ENCODE measurements at regions not wholly inside any gene's neighbourhood (a gene's known extent, or its start where the extent isn't known, plus 50 kb on each side); places are given as distances from the start of the nearest gene placed in this dataset.

DNA sequence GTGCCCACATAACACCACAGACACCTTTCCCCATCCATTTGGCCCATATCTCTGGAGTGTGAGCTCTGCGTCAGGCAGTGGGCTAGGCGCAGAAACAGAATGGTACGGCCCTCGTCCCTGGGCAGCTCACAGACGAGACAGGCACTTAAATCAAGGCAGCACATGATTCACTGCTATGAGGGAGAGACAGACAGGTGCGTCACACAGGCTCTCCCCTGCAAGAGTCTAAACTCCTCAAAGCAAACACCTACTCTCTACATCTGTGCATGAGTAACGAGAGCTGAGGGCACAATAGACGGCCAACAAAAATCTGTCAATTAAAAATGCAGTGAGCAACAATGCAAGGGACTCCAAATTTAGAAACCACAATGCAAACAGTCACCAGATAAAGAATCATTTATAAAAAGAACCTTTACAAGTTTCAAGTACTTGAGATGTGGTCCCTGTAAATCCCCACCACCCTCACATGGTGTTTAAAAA, 348.9 kb downstream of the UQCRFS1 start:
- H3K9me3 ChIP-seq (ENCODE audit: control insufficient read depth, low read length): no peaks in the 10 kb centered on the region
- H3K9ac ChIP-seq (ENCODE audit: low read length): no peak overlapping the region
- H3K27me3 ChIP-seq (replicated peaks; ENCODE audit: control insufficient read depth, insufficient read depth, low read length): peaks cover 19% of the 10 kb centered on the region
- no peak overlapping the region for H3K4me3 ChIP-seq (ENCODE audit: low read length)
- no peak for DNase-seq (ENCODE audit: low read depth)
- no peaks in the 10 kb centered on the region for H3K36me3 ChIP-seq (ENCODE audit: control insufficient read depth, insufficient read depth, low read length, severe bottlenecking)
- no peaks in the 10 kb centered on the region for H3K4me1 ChIP-seq (ENCODE audit: control insufficient read depth, insufficient read depth, low read length)

DNA sequence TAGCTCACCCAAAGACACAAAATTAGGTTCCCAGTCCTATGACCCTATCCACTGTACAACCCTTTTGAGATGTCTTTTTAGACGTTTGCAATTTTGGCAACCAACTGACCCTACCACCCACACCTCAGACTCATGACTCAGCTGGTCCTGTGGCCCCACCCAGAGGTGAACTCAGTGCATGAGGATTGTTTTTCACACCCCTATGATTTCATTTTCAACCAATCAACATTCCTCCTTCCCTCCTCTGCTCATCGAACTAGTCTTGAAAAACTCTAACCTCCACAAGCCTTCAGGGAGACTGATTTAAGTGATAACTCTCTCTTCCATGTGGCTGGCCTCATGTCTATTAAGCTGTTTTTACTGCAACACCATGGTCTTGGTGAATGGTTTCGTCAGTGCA, 350.7 kb downstream of the UQCRFS1 start:
- Histone ChIP-seq H3K4me1 (ENCODE audit: control insufficient read depth, insufficient read depth, low read length) (no peaks in the 10 kb centered on the region), H3K9ac (ENCODE audit: low read length) (no peak overlapping the region), H3K36me3 (ENCODE audit: control insufficient read depth, insufficient read depth, low read length, severe bottlenecking) (no peaks in the 10 kb centered on the region), H3K4me3 (ENCODE audit: low read length) (no peak overlapping the region), H3K9me3 (ENCODE audit: control insufficient read depth, low read length) (no peaks in the 10 kb centered on the region), H3K27me3 (replicated peaks; ENCODE audit: control insufficient read depth, insufficient read depth, low read length) (peaks cover 21% of the 10 kb centered on the region)
- no peak for DNase-seq (ENCODE audit: low read depth)

DNA sequence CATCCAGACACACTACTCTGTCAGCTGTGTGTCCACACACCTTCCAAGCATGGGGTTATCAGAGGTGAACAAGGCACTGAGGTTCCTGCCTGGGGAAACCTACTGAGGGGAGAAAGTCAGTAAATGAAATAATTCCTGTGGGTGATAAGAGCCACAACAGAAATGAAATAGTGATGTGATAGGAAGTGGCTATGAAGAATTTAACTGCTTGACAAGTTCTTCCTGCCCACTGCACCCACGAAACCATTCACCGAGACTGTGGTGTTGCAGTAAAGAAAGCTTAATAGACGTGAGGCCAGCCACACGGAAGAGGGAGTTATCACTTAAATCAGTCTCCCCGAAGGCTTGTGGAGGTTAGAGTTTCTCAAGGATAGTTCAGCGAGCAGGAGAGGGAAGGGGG, 353.1 kb downstream of the UQCRFS1 start:
- H3K36me3 ChIP-seq (ENCODE audit: control insufficient read depth, insufficient read depth, low read length, severe bottlenecking): no peaks in the 10 kb centered on the region
- peaks cover 11% of the 10 kb centered on the region for H3K27me3 ChIP-seq (replicated peaks; ENCODE audit: control insufficient read depth, insufficient read depth, low read length)

GRCh38 chr19:28858933-28859332, 354.0 kb downstream of the UQCRFS1 start:
- H3K27me3 ChIP-seq (replicated peaks; ENCODE audit: control insufficient read depth, insufficient read depth, low read length): peaks cover 11% of the 10 kb centered on the region
- no peak overlapping the region for H3K9ac ChIP-seq (ENCODE audit: low read length)
- H3K4me1 ChIP-seq (ENCODE audit: control insufficient read depth, insufficient read depth, low read length): no peaks in the 10 kb centered on the region
- no peak overlapping the region for H3K4me3 ChIP-seq (ENCODE audit: low read length)
- H3K9me3 ChIP-seq (ENCODE audit: control insufficient read depth, low read length): no peaks in the 10 kb centered on the region
- no peaks in the 10 kb centered on the region for H3K36me3 ChIP-seq (ENCODE audit: control insufficient read depth, insufficient read depth, low read length, severe bottlenecking)
- no peak for DNase-seq (ENCODE audit: low read depth)

More for the DNA sequence above, 353.1 kb downstream of the UQCRFS1 start:
- Histone ChIP-seq H3K9me3 (ENCODE audit: control insufficient read depth, low read length) (no peaks in the 10 kb centered on the region), H3K4me3 (ENCODE audit: low read length) (no peak overlapping the region), H3K9ac (ENCODE audit: low read length) (no peak overlapping the region), H3K4me1 (ENCODE audit: control insufficient read depth, insufficient read depth, low read length) (no peaks in the 10 kb centered on the region)
- DNase-seq (ENCODE audit: low read depth): no peak

DNA sequence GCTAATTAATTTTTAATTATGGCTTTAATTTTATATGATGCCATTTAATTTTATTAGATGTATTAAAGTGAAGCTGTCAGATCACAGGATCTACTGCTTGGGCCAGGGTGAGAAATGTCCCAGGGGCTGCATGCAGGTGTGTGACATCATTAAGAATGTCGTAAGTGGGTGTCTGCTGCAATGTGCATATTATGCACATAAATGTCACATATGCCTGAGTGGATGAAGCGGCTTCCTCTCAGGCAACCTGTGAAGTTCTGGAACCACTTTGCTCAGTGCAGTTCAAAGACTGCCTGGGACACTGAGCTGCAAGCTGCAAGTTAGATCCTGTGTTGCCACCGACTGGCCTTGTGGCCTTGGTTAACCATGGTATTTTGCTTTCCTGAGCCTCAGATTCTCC, 355.0 kb downstream of the UQCRFS1 start:
- Histone ChIP-seq H3K9ac (ENCODE audit: low read length) (no peak overlapping the region), H3K4me3 (ENCODE audit: low read length) (no peak overlapping the region), H3K9me3 (ENCODE audit: control insufficient read depth, low read length) (no peaks in the 10 kb centered on the region), H3K36me3 (ENCODE audit: control insufficient read depth, insufficient read depth, low read length, severe bottlenecking) (no peaks in the 10 kb centered on the region), H3K4me1 (ENCODE audit: control insufficient read depth, insufficient read depth, low read length) (no peaks in the 10 kb centered on the region), H3K27me3 (replicated peaks; ENCODE audit: control insufficient read depth, insufficient read depth, low read length) (peaks cover 11% of the 10 kb centered on the region)
- no peak for DNase-seq (ENCODE audit: low read depth)

GRCh38 chr19:28855216-28855615, 357.7 kb downstream of the UQCRFS1 start:
- no peaks in the 10 kb centered on the region for H3K4me1 ChIP-seq (ENCODE audit: control insufficient read depth, insufficient read depth, low read length)
- H3K9ac ChIP-seq (ENCODE audit: low read length): no peak overlapping the region
- no peaks in the 10 kb centered on the region for H3K9me3 ChIP-seq (ENCODE audit: control insufficient read depth, low read length)
- H3K27me3 ChIP-seq (replicated peaks; ENCODE audit: control insufficient read depth, insufficient read depth, low read length): peaks cover 19% of the 10 kb centered on the region
- no peaks in the 10 kb centered on the region for H3K36me3 ChIP-seq (ENCODE audit: control insufficient read depth, insufficient read depth, low read length, severe bottlenecking)
- no peak for DNase-seq (ENCODE audit: low read depth)
- no peak overlapping the region for H3K4me3 ChIP-seq (ENCODE audit: low read length)

DNA sequence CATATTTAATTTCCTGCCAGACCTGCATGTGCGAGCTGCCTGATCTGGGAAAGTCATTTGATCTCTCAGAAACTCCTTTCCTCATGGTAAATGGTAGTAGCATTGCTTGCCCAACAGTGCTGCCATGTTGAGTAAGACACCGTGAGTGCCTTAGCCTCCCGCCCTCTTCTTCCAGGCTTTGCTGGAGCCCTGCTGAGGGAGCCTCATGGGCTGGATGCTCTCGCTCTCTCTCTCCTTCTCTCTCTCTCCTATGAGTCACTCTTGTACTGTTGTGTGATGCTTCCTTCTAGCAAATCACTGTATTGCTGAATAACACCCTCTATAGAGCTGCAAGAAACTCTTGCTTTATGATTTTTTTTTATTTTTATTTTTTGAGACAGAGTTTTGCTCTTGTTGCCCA, 365.5 kb downstream of the UQCRFS1 start:
- H3K36me3 ChIP-seq (ENCODE audit: control insufficient read depth, insufficient read depth, low read length, severe bottlenecking): no peaks in the 10 kb centered on the region
- H3K27me3 ChIP-seq (replicated peaks; ENCODE audit: control insufficient read depth, insufficient read depth, low read length): peaks cover 19% of the 10 kb centered on the region
- DNase-seq (ENCODE audit: low read depth): no peak

GRCh38 chr19:28846094-28846812, 366.7 kb downstream of the UQCRFS1 start:
- Histone ChIP-seq H3K4me1 (ENCODE audit: control insufficient read depth, insufficient read depth, low read length) (no peaks in the 10 kb centered on the region), H3K9ac (ENCODE audit: low read length) (no peak overlapping the region), H3K36me3 (ENCODE audit: control insufficient read depth, insufficient read depth, low read length, severe bottlenecking) (no peaks in the 10 kb centered on the region), H3K4me3 (ENCODE audit: low read length) (no peak overlapping the region), H3K27me3 (replicated peaks; ENCODE audit: control insufficient read depth, insufficient read depth, low read length) (peaks cover 19% of the 10 kb centered on the region), H3K9me3 (ENCODE audit: control insufficient read depth, low read length) (no peaks in the 10 kb centered on the region)
- DNase-seq (ENCODE audit: low read depth): no peak

More for the DNA sequence above, 365.5 kb downstream of the UQCRFS1 start:
- Histone ChIP-seq H3K9ac (ENCODE audit: low read length) (no peak overlapping the region), H3K9me3 (ENCODE audit: control insufficient read depth, low read length) (no peaks in the 10 kb centered on the region), H3K4me3 (ENCODE audit: low read length) (no peak overlapping the region), H3K4me1 (ENCODE audit: control insufficient read depth, insufficient read depth, low read length) (no peaks in the 10 kb centered on the region)

GRCh38 chr19:28843761-28844492, 369.0 kb downstream of the UQCRFS1 start:
- Histone ChIP-seq H3K9ac (ENCODE audit: low read length) (no peak overlapping the region), H3K27me3 (replicated peaks; ENCODE audit: control insufficient read depth, insufficient read depth, low read length) (peaks cover 20% of the 10 kb centered on the region), H3K9me3 (ENCODE audit: control insufficient read depth, low read length) (no peaks in the 10 kb centered on the region), H3K36me3 (ENCODE audit: control insufficient read depth, insufficient read depth, low read length, severe bottlenecking) (no peaks in the 10 kb centered on the region), H3K4me1 (ENCODE audit: control insufficient read depth, insufficient read depth, low read length) (no peaks in the 10 kb centered on the region), H3K4me3 (ENCODE audit: low read length) (no peak overlapping the region)
- DNase-seq (ENCODE audit: low read depth): no peak

GRCh38 chr19:28841531-28841930, 371.4 kb downstream of the UQCRFS1 start:
- no peaks in the 10 kb centered on the region for H3K9me3 ChIP-seq (ENCODE audit: control insufficient read depth, low read length)

GRCh38 chr19:28840891-28841290, 372.1 kb downstream of the UQCRFS1 start:
- Histone ChIP-seq H3K9me3 (ENCODE audit: control insufficient read depth, low read length) (no peaks in the 10 kb centered on the region), H3K36me3 (ENCODE audit: control insufficient read depth, insufficient read depth, low read length, severe bottlenecking) (no peaks in the 10 kb centered on the region)
- no peak for DNase-seq (ENCODE audit: low read depth)

More at GRCh38 chr19:28841531-28841930, 371.4 kb downstream of the UQCRFS1 start:
- no peak for DNase-seq (ENCODE audit: low read depth)
- no peak overlapping the region for H3K9ac ChIP-seq (ENCODE audit: low read length)
- no peak overlapping the region for H3K4me3 ChIP-seq (ENCODE audit: low read length)
- peaks cover 23% of the 10 kb centered on the region for H3K27me3 ChIP-seq (replicated peaks; ENCODE audit: control insufficient read depth, insufficient read depth, low read length)
- H3K4me1 ChIP-seq (ENCODE audit: control insufficient read depth, insufficient read depth, low read length): no peaks in the 10 kb centered on the region
- no peaks in the 10 kb centered on the region for H3K36me3 ChIP-seq (ENCODE audit: control insufficient read depth, insufficient read depth, low read length, severe bottlenecking)

More at GRCh38 chr19:28840891-28841290, 372.1 kb downstream of the UQCRFS1 start:
- Histone ChIP-seq H3K4me3 (ENCODE audit: low read length) (no peak overlapping the region), H3K27me3 (replicated peaks; ENCODE audit: control insufficient read depth, insufficient read depth, low read length) (peaks cover 29% of the 10 kb centered on the region), H3K4me1 (ENCODE audit: control insufficient read depth, insufficient read depth, low read length) (no peaks in the 10 kb centered on the region), H3K9ac (ENCODE audit: low read length) (no peak overlapping the region)

All from adipocyte (in vitro differentiated cells).